Activated naive CD8-positive, alpha-beta T cell treated with anti-CD3 and anti-CD28 coated beads, Interleukin-2, amount 10 ng/mL, durations not matched to agents 7 days and 5 days (primary cell): ENCODE measurements at regions not wholly inside any gene's neighbourhood (a gene's known extent, or its start where the extent isn't known, plus 50 kb on each side); places are given as distances from the start of the nearest gene placed in this dataset.

ENCODE experiments used
- ATAC-seq: fragments of 150-1000 bp; cut with Tn5 transposase; one replicate; pipeline ENCODE4 v1.10.0; 2021; ENCODE audit warnings: low read depth, moderate library complexity
- POLR2A ChIA-PET: fragments of 350-600 bp; sonication (Branson Sonifier 250); formaldehyde crosslinking; loops from one replicate; lab custom pipeline; 2021; ENCODE audit warnings: antibody characterized with exemption; lab: Charles Lee
- DNase-seq: peaks from one replicate; pipeline ENCODE4 v3.0.0; 2021
- H3K27ac Mint-ChIP-seq: one replicate; pipeline ENCODE4 v1.8.0; 2022; ENCODE audit warnings: mild to moderate bottlenecking, mixed read lengths
- H3K27me3 Mint-ChIP-seq: one replicate; pipeline ENCODE4 v1.8.0; 2022; ENCODE audit warnings: mild to moderate bottlenecking, moderate library complexity, mixed read lengths
- H3K36me3 Mint-ChIP-seq: one replicate; pipeline ENCODE4 v1.8.0; 2021; ENCODE audit warnings: mild to moderate bottlenecking, mixed read lengths
- H3K4me1 Mint-ChIP-seq: one replicate; pipeline ENCODE4 v1.8.0; 2021; ENCODE audit warnings: mixed read lengths
- H3K4me3 Mint-ChIP-seq: one replicate; pipeline ENCODE4 v1.8.0; 2022; ENCODE audit warnings: mild to moderate bottlenecking, moderate library complexity, mixed read lengths
- H3K9me3 Mint-ChIP-seq: one replicate; pipeline ENCODE4 v1.8.0; 2021; ENCODE audit warnings: mixed read lengths

DNA sequence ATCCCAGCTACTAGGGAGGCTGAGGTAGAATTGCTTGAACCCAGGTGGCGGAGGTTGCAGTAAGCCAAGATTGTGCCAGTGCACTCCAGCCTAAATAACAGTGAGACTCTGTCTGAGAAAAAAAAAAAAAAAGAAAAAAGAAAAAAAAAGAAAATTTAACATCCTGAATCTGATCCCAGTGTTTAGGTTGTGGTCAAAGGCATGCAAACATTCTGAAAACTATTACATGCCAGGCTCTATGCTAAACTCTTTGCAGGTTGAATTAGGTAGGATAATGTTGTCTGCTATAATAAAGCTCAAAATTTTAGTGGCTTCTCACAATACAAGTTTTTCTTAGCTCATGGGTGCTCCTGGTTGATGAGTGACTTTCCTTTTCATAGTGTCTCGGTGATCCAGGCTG lies 367.4 kb downstream of the PSAT1 start:
- POLR2A ChIA-PET: no interaction called here
- Mint-ChIP-seq H3K9me3 (no peaks in the 10 kb centered on the region), H3K27me3 (no peaks in the 10 kb centered on the region), H3K4me3 (no peak overlapping the region), H3K36me3 (no peaks in the 10 kb centered on the region), H3K27ac (no peak overlapping the region), H3K4me1 (no peaks in the 10 kb centered on the region)
- ATAC-seq: no peak
- no peak for DNase-seq

DNA sequence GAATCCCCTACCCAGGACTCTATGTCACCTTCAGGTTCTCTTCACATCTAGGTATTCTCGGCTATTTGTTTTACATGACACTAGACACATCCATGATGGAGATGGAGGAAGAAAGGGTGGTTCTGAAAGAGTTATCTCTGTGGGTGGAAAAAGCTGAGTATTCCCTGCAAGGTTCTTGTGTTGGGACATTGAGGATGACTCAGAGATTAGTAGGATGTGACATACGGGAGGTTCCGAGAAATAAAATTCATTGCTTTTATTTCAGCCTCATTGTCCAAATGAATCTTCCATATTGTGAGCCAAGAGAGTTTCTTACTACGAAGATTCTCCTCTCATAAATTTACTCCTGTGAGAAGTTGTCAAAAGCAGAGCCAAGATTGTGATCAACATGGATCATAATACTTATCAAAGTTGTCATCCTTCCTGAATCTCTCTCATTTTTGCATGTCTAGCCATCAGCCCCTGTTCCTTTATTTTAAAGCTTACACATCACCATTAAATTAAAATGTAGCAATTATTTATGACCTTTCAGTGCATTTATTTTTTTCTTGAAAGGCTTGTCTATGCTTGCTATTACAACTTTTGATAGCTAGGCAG lies 370.0 kb downstream of the PSAT1 start:
- DNase-seq: no peak
- no peaks in the 10 kb centered on the region for H3K36me3 Mint-ChIP-seq
- H3K27ac Mint-ChIP-seq: no peak overlapping the region
- no peaks in the 10 kb centered on the region for H3K4me1 Mint-ChIP-seq
- no peaks in the 10 kb centered on the region for H3K27me3 Mint-ChIP-seq
- POLR2A ChIA-PET: no interaction called here
- H3K4me3 Mint-ChIP-seq: no peak overlapping the region
- no peaks in the 10 kb centered on the region for H3K9me3 Mint-ChIP-seq
- ATAC-seq: no peak

DNA sequence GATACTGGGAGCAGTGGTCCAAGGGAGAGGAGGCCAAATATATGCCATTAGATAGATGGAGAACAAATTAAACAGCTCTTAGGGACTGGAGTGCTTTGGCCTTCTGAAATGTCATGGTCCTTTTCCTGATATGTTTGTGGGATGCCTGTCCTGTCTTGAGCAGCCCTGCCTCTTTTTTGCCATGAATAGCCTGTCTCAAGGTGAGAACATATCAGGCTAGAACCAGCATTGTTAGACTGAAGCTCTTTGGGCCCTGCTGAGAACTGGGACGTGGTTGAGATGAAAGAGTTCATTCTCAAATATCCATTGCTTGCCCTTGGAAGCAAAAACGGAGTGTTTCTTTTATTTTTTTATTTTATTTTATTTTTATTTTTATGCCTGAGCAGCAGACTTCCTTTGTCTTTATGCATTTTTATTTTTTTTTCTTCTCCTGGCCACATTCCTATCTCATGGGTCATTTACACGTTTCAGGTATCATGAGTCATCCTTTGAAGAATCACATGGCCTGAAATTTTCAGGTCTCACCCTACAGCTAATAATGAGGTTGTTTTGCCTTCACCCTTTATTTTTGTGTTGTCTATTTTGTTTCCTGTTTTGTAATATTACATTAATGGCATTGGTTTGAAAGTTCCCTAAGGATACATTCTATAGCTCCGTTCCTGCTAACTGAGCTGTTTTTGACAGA lies 371.4 kb downstream of the PSAT1 start:
- H3K4me3 Mint-ChIP-seq: no peak overlapping the region
- H3K27ac Mint-ChIP-seq: no peak overlapping the region
- no peak for ATAC-seq
- H3K9me3 Mint-ChIP-seq: no peaks in the 10 kb centered on the region
- DNase-seq: no peak
- POLR2A ChIA-PET: no interaction called here
- H3K4me1 Mint-ChIP-seq: no peaks in the 10 kb centered on the region
- H3K36me3 Mint-ChIP-seq: no peaks in the 10 kb centered on the region
- H3K27me3 Mint-ChIP-seq: no peaks in the 10 kb centered on the region

DNA sequence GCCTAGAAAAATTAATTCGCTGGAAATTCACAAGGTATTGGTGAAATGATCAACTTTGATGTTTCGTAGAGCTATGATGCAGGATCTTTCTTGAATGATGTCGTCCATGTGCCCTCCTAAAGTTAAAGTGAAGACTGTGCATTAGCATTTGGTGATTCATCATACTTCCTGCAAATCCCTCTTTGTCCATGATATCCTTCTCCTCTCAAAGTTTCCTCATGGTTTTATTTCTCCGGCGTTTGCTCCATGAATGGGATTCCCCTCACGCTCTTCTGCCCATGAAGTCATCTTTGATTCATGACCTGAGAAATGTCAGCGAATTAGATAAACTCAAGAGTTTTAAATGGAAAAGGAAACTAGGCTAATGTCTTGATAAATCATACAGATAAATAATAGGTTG lies 372.7 kb downstream of the PSAT1 start:
- Mint-ChIP-seq H3K27ac (no peak overlapping the region), H3K4me3 (no peak overlapping the region), H3K27me3 (no peaks in the 10 kb centered on the region), H3K36me3 (no peaks in the 10 kb centered on the region), H3K9me3 (no peaks in the 10 kb centered on the region), H3K4me1 (no peaks in the 10 kb centered on the region)
- POLR2A ChIA-PET: no interaction called here
- DNase-seq (no peak), ATAC-seq (no peak)

DNA sequence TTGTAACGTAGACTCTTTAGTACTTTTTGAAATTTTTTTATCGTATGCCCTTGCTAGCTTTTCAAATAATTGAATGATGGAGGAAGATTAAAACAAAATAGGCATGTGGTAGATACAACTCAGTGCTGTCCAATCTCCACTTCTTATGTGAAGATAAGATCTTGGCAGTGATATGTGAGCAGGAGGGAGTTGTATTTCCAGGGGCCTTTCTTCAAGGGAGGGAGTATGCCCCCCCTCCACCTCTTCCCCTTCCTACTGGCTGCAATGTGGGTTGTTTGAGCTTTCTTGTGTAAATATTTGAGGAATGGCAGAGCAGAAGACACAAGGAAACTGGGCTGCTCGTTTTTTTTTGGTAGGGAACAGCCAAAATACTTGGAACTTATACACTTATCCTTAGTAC lies 374.9 kb downstream of the PSAT1 start:
- H3K27me3 Mint-ChIP-seq: peaks cover 2% of the 10 kb centered on the region
- no peaks in the 10 kb centered on the region for H3K4me1 Mint-ChIP-seq
- ATAC-seq (no peak), DNase-seq (no peak)
- POLR2A ChIA-PET: no interaction called here
- H3K4me3 Mint-ChIP-seq: no peak overlapping the region
- H3K9me3 Mint-ChIP-seq: no peaks in the 10 kb centered on the region
- no peak overlapping the region for H3K27ac Mint-ChIP-seq
- H3K36me3 Mint-ChIP-seq: no peaks in the 10 kb centered on the region

DNA sequence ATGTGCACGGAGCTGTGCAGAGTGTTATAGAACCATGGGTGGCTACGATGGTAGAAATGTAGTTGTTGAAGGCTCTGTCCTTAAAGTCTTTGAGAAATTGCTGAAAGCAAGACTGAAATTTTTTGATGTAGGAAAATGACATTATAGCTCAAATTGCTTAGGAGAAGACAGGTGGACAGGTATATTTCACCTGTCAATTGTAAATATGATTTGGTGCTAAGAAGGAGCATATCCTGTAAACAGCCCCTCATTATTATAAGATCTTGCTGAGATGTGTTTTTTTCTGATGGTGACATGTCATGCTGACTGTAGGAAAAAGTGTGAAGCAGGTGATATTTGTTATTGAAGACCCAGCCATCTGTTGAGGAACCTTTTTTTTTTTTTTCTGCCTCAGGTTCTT lies 377.9 kb downstream of the PSAT1 start:
- H3K27ac Mint-ChIP-seq: no peak overlapping the region
- ATAC-seq: no peak
- peaks cover 2% of the 10 kb centered on the region for H3K27me3 Mint-ChIP-seq
- no peaks in the 10 kb centered on the region for H3K36me3 Mint-ChIP-seq
- POLR2A ChIA-PET: no interaction called here
- no peaks in the 10 kb centered on the region for H3K4me1 Mint-ChIP-seq
- no peaks in the 10 kb centered on the region for H3K9me3 Mint-ChIP-seq
- DNase-seq: no peak
- no peak overlapping the region for H3K4me3 Mint-ChIP-seq

DNA sequence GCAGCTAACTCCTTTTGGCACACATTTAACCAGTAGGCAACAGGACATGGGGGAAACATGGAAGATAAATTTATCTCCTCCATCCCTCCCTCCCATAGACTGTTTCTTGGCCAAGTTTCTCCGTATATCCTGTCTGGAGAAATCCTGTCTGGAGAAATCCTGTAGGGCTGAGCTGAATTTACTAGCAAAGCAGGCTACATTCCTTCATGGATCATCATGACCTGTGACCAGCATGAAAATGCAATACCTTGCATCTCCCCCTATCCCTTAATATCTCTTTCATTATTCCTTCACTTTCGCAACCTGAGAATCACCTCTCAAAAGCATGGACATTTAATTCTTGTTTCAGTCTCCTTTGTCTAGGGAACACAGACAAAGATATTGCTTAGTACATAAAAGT lies 379.1 kb downstream of the PSAT1 start:
- peaks cover 2% of the 10 kb centered on the region for H3K27me3 Mint-ChIP-seq
- H3K36me3 Mint-ChIP-seq: no peaks in the 10 kb centered on the region
- H3K4me1 Mint-ChIP-seq: no peaks in the 10 kb centered on the region
- no peaks in the 10 kb centered on the region for H3K9me3 Mint-ChIP-seq
- no peak overlapping the region for H3K27ac Mint-ChIP-seq
- no peak for ATAC-seq
- no peak overlapping the region for H3K4me3 Mint-ChIP-seq
- POLR2A ChIA-PET: no interaction called here
- no peak for DNase-seq

DNA sequence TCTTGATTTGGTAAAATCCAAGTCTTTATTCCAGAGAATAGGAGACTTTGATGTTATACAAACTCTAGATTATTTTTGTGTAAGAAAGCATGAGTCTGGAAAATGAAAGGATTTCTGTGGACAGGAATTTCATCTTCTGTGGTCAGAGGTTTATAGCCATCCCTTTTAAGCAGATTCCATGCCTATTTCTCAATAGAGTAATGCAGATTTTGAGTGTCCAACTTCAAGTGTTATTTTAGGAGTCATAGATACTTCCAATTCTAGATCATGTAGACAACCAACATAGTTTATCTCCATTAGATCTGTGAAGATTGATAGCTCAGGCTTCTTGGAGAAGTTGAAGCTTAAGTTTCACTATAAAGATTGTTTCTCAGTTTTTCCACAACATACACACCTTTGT lies 379.7 kb downstream of the PSAT1 start:
- H3K4me3 Mint-ChIP-seq: no peak overlapping the region
- H3K9me3 Mint-ChIP-seq: no peaks in the 10 kb centered on the region
- H3K27me3 Mint-ChIP-seq: peaks cover 2% of the 10 kb centered on the region
- ATAC-seq: no peak
- no peak for DNase-seq
- H3K27ac Mint-ChIP-seq: no peak overlapping the region
- POLR2A ChIA-PET: no interaction called here
- no peaks in the 10 kb centered on the region for H3K36me3 Mint-ChIP-seq
- no peaks in the 10 kb centered on the region for H3K4me1 Mint-ChIP-seq

DNA sequence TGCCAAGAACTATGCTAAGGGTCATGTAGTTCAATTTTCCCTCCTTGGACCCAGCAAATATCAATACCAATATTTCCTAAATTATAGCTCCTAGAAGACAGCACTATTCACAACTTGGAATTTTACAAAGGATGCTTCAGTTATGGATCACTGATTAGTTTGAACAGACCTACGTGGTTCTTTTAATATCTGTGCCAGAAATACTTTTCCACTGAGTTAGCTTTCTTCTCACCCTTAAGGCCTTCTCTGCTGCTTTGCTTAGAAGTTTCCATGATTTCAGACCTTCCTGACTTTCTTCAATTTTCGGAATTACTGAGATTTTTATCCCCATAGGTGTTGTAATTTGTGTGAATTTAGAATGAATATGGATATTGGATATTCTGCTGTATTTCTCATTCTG lies 380.4 kb downstream of the PSAT1 start:
- DNase-seq: no peak
- POLR2A ChIA-PET: no interaction called here
- no peaks in the 10 kb centered on the region for H3K36me3 Mint-ChIP-seq
- H3K27me3 Mint-ChIP-seq: peaks cover 2% of the 10 kb centered on the region
- H3K4me3 Mint-ChIP-seq: no peak overlapping the region
- ATAC-seq: no peak
- H3K4me1 Mint-ChIP-seq: no peaks in the 10 kb centered on the region
- H3K9me3 Mint-ChIP-seq: no peaks in the 10 kb centered on the region
- H3K27ac Mint-ChIP-seq: no peak overlapping the region

DNA sequence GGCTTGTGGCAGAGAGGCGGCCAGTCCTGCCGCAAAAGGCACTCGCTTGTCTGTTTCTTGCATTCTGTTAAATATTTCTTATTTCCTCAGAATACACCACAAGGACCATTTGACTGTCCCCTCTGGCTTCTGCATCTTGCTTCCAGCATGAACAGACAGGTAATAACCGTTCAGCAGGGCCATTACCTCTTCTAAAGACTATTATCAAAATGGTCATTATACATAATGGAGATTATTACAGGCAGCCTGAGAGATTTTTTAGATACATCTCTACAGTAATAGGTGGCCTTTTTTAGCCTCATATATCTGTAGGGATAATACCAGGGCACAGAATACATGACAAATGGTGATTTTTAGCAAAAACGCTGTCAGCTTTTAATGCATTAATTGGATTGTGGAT lies 382.0 kb downstream of the PSAT1 start:
- Mint-ChIP-seq H3K9me3 (no peaks in the 10 kb centered on the region), H3K36me3 (no peaks in the 10 kb centered on the region), H3K27ac (no peak overlapping the region), H3K4me3 (no peak overlapping the region), H3K27me3 (peaks cover 2% of the 10 kb centered on the region), H3K4me1 (no peaks in the 10 kb centered on the region)
- POLR2A ChIA-PET: no interaction called here
- ATAC-seq (no peak), DNase-seq (no peak)

DNA sequence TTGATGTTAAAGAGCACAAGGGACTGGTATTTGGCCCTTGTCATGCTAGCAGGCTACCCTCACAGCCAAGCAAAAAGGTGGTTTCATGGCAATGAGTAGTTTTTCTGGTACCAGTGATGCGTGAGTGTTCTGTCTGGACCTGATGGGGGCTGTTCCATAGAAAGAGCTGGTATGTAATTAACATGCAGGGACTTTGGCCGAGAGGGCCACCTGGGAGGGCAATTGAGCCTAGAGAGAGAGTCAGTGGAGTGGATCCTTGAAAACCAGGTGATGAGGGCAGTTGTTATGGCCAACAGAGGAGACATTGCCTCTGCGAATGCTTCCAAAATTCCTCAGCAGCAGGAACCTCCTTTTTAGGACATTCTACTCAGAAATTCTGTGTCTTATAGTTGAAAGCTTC lies 383.3 kb downstream of the PSAT1 start:
- DNase-seq (no peak), ATAC-seq (no peak)
- peaks cover 2% of the 10 kb centered on the region for H3K27me3 Mint-ChIP-seq
- no peak overlapping the region for H3K4me3 Mint-ChIP-seq
- POLR2A ChIA-PET: no interaction called here
- H3K36me3 Mint-ChIP-seq: no peaks in the 10 kb centered on the region
- no peak overlapping the region for H3K27ac Mint-ChIP-seq
- H3K4me1 Mint-ChIP-seq: no peaks in the 10 kb centered on the region
- no peaks in the 10 kb centered on the region for H3K9me3 Mint-ChIP-seq

DNA sequence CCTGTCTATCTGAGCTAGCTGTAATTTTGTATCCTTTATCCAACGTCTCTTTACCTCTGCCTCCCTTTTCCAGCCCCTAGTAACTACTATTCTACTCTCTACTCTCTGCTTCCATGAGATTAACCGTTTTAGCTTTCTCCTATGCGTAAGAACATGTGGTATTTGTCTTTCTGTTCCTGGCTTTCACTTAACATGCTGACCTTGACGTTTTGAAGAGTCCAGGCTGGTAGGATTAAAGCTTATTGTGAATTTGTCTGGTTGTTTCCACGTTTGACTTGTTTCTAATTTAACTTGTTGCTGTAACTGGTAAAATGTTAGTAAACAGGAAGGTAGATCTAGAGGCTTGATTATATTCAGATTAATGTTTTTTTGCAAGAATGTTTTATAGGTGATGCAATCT lies 385.3 kb downstream of the PSAT1 start:
- no peak for ATAC-seq
- DNase-seq: no peak
- H3K27me3 Mint-ChIP-seq: no peaks in the 10 kb centered on the region
- H3K27ac Mint-ChIP-seq: no peak overlapping the region
- H3K4me1 Mint-ChIP-seq: no peaks in the 10 kb centered on the region
- H3K36me3 Mint-ChIP-seq: no peaks in the 10 kb centered on the region
- POLR2A ChIA-PET: no interaction called here
- no peak overlapping the region for H3K4me3 Mint-ChIP-seq
- H3K9me3 Mint-ChIP-seq: no peaks in the 10 kb centered on the region

DNA sequence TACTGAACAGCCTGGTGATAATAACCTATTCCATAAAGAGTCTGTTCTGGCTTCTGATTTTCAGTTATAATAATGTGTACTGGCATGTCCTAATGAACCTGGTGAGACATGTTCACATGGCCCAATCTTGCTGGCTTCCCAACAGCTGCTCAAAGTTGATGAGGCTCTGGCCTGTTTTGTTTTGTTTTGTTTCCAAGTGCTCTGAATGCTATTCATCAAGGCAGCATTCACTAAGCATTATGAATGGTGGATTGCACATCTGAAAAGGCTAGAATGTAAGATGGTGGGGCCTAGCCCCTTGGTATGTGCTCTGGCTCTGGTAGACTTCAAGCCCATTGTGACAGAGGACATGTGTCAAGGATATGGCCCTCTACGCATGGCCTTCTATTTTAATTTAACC lies 388.5 kb downstream of the PSAT1 start:
- Mint-ChIP-seq H3K27me3 (no peaks in the 10 kb centered on the region), H3K9me3 (no peaks in the 10 kb centered on the region), H3K4me3 (no peak overlapping the region), H3K4me1 (no peaks in the 10 kb centered on the region), H3K27ac (no peak overlapping the region), H3K36me3 (no peaks in the 10 kb centered on the region)
- ATAC-seq (no peak), DNase-seq (no peak)
- POLR2A ChIA-PET: no interaction called here

DNA sequence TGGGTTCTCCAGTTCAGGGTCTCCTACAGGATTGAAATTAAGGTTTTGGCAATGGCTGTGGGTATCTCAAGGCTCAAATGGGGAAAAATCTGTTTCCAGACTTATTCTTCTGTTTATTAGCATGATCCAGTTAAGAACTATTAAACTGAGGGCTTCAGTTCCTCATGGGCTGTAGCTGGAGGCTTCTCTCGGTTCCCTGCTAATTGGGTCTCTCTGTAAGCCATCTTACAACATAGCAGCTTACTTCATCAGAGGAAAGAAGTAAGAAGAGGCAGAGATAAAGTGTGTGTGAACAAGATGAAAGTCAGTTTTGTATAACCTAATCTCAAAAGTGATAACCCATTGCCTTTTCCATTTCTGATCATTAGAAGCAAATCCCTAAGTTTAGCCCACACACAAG lies 391.9 kb downstream of the PSAT1 start:
- no peak for ATAC-seq
- Mint-ChIP-seq H3K36me3 (no peaks in the 10 kb centered on the region), H3K27me3 (no peaks in the 10 kb centered on the region), H3K9me3 (no peaks in the 10 kb centered on the region), H3K27ac (no peak overlapping the region), H3K4me3 (no peak overlapping the region), H3K4me1 (no peaks in the 10 kb centered on the region)
- POLR2A ChIA-PET: no interaction called here
- no peak for DNase-seq
